SH-SY5Y (cell line): ENCODE measurements at regions not wholly inside any gene's neighbourhood (a gene's known extent, or its start where the extent isn't known, plus 50 kb on each side); places are given as distances from the start of the nearest gene placed in this dataset.

Experiments
- GATA2 ChIP-seq: IDR thresholded peaks from 2 replicates; pipeline ENCODE4 v1.6.1; 2011; ENCODE audit warnings: mild to moderate bottlenecking, low read depth, low read length
- GATA3 ChIP-seq: IDR thresholded peaks from 2 replicates; pipeline ENCODE4 v1.6.1; 2011; ENCODE audit warnings: low read depth, mild to moderate bottlenecking, low read length, moderate library complexity

- TF ChIP-seq GATA2, result no peak
- no peak for TF ChIP-seq GATA3
Measured at GRCh38 chr2:172213116-172213860, 110.6 kb upstream of the DLX2 start.
